GM19043 (cell line): ENCODE measurements at regions not wholly inside any gene's neighbourhood (a gene's known extent, or its start where the extent isn't known, plus 50 kb on each side); places are given as distances from the start of the nearest gene placed in this dataset.
"Not testable (repeated sequence)": the region's sequence is repeated elsewhere in the genome, so short reads cannot be mapped to it uniquely, and the experiment has no call there.

Source experiments
- ATAC-seq: cut with Tn5 transposase; IDR thresholded peaks from one replicate; pipeline ENCODE4 v1.9.1; 2021; ENCODE audit warnings: low read depth; ENCODE audit not compliant: unreplicated experiment

DNA sequence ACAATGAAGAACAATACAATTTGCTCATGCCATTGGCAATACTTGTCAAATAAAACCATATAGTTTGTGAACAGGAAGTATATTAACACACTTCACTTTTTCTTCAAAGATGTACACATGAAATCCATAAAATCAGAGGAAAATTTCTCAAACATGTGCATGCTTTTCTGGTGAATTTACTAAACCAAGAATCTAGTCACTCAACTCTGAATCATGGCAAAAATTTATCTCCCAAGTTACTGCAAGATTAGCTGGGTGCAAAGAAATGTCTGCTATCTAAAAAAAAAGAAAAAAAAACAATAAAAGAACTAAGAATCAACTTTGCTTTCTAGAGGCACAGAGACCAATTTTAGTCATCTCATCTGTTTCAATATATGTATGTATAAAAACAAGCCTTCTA is 419.2 kb downstream of the NR4A2 start:
- ATAC-seq = no peak

DNA sequence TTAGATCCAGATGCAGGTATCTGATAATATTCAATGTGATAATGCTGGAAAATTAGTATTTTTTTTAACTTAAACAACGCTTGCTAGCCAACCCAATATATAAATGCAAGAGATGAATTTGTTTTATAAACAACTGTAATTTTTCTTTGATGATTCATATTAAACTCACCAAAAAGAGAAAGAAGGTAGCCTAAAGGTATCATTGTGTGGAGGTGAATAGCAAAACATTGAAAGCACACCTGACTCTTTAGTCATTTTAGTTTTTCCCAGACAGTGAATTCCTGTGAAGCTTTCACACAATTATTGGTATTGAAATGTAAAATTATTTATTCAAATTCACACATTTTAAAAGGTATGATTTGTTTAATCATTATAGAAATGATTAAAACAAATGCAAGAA is 424.0 kb downstream of the NR4A2 start:
- no peak for ATAC-seq

DNA sequence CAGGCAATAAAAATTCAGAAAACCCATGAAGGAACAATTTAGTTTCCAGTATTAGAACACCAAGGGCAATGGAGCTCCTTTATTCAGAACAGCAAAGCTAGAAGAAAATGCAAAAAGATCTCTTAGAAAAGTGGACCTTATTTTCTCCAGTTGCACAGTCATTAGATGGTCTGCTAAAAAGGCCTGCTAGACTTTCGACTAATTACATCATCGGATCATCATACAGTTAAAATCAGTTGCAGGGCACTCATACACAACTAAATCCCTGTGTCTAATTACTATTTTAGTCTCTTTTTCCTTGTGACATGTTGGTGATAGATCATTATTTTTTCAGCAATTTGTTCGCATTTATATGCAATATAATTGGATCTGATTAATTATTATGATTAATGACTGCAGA is 425.3 kb downstream of the NR4A2 start:
- no peak for ATAC-seq

DNA sequence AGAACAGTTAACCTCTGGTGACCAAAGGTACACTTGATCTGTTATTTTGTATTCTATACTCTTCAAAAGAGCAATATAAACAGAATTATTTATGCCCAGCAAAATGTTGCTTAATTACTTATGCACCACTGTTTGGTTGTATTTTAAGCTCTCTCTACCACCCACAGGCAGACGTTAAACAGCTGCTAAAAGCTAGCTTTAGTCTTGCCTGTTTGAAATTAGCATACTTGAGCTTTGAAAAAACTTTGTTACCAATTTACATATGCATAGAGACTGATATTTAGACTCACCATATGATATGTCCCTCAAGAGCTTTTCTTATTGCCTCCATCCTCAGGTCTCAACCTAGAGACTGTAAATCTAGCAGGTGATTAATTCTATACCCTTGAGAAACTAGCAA is 426.9 kb downstream of the NR4A2 start:
- ATAC-seq = no peak

DNA sequence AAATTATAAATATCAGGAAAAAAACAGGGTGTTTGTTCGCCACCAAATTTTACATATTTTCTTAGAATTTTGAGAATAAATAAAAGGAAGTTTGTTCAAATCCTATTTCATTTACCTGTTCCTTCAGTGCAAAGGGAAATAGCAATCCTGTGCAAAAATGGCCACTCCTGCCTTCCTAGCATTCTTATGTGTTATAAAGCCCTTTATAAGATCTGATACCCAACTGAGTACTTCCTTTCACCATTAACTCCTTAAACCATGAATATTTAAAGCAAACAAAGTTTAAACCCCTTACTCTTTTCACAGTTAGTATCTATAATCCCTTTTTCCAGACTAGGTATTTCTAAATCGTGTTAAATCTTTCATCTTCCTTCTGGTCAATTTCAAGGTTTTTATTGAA is 427.8 kb downstream of the NR4A2 start:
- no peak for ATAC-seq

DNA sequence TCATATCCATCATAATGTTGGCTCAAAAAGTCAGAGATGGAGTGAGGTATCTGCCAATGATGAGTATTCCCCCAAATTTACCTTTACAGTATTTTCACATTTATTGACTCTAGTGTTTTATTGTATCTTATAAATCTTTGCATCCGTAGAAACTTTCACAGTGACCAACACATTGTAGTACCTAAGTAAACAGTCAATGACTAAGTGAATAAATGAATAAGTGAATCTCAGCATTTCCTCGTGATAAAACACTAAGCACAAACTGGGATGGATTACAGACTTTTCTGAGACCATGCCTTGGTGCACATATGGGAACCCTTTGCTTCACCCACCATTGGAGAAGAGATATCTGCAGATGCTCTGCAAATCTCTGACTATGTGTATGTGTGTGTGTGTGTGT is 429.9 kb downstream of the NR4A2 start:
- ATAC-seq = no peak

DNA sequence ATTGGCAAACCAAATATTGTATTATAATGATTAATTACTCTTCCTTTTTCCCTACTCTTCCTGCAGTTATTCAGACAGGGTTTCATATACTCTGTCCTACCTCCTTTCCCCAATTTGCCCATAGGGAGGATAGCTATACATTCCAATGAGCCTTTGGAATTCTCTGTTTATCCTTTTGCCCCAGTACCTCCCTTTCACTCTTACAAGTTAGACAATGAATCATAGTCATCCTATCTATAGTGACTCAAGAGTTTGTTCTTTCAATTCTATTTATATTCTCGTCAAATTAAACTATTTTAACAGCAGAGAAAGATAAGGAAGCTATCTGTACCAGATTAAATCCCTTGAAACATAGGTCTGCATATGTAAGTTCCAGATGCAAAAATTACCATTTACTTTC is 437.5 kb downstream of the NR4A2 start:
- no peak for ATAC-seq

DNA sequence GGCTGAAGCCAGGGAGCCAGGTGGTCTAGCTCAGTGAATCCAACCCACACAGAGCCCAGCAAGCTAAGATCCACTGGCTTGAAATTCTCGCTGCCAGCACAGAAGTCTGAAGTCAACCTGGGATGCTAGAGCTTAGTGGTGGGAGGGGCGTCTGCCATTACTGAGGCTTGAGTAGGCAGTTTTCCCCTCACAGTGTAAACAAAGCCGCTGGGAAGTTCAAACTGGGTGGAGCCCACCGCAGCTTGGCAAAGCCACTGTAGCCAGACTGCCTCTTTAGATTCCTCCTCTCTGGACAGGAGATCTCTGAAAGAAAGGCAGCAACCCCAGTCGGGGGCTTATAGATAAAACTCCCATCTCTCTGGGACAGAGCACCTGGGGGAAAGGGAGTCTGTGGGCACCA is 452.1 kb downstream of the NR4A2 start:
- not testable (repeated sequence) for ATAC-seq

DNA sequence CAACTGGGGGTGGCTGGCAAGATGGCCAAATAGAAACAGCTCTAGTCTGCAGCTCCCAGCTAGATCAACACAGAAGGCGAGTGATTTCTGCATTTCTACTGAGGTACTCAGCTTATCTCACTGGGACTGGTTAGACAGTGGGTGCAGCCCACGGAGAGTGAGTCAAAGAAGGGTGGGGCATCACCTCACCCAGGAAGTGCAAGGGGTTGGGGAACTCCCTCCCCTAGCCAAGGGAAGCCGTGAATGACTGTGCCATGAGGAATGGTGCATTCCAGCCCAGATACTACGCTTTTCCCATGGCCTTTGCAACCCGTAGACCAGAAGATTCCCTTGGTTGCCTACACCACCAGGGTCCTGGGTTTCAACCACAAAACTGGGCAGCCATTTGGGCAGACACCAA is 452.6 kb downstream of the NR4A2 start:
- ATAC-seq = not testable (repeated sequence)

DNA sequence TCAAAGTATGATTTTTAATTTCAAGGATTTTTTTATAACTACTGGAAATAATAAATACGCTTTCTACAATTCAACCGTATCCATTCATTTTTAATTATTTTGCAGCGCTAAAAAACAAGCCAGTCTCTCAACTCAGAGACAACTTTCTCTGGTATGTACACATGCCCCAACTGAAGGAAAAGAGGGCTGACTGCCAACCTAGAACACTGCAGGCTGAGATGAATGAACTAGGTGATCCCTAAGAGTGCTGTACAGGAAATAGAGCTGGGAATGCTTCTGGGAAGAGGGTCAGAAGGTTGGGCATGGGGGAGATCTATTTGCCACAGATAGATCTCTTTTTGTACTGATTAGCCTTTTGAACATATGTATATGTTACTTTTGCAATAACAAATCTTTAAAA is 460.1 kb downstream of the NR4A2 start:
- no peak for ATAC-seq

DNA sequence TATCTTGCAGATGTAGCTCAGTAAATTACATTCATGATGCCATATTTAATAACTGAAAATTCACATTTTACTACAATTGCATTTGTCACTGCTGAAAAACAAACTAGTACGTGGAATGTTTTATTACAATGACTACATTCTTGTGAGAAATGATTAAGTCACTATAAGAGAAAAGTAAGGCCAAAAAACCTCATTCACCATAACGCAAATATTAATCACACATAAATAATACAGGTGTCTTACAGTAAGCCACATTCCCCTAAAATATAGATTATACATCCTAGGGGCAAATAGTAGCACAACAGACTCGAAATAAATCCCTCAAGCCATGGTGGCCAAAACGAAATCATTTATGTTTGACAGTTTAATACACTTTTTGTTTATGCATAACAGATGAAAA is 460.6 kb downstream of the NR4A2 start:
- no peak for ATAC-seq

DNA sequence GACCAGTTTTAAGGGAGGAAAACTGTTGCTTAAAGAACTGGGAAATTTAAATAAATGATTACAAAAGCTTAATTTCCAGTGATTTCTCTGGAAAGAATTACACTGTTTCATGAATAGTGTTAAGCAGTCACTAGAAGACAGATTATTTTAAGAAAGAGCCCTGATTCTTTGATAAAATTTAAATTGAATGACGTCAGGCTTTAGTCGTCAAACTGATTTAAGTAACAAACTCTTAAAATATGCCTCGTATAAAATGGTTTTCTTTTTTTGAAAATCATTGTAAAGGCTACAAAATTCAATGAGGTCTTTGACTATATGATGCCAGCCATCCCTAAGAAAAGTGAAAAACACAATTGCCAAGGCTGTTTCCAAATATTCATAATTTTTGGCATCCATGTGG is 465.0 kb downstream of the NR4A2 start:
- no peak for ATAC-seq

DNA sequence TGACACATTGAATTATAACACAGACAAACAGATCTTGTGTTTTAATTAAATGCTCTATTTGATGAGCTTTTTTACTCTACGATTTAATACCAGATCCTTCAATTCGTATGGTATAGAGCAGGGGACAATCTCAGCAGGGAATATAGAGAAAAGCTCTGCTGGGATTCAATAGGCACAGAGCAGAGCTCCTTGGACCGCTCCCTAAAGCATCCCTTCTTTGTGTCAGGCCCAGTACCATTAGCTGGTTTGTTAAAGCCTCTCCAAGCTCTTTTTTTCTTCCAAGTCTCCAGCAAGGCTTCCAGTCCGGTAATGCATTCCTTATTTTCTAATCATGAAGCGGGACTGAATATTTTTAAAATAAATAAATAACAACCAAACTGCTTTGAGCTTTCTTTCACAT is 466.0 kb downstream of the NR4A2 start:
- no peak for ATAC-seq

DNA sequence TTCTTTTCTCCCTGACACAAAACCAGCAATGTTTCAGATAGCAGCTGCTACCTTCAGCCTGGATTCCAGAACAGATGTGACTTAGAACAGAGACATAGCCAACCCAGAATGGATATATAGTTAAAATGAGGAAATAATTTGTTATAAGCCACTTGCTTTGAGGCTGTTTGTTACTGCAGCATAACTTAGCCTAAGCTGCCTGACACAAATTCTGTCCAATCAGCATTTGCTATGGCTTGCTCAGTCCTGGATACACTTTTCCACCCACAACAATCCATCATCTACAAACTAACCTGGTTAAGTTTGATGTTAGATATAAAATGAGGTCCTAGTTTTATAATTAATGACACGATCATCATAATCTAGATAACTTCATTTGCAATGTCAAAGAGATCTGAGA is 480.4 kb downstream of the NR4A2 start:
- no peak for ATAC-seq

DNA sequence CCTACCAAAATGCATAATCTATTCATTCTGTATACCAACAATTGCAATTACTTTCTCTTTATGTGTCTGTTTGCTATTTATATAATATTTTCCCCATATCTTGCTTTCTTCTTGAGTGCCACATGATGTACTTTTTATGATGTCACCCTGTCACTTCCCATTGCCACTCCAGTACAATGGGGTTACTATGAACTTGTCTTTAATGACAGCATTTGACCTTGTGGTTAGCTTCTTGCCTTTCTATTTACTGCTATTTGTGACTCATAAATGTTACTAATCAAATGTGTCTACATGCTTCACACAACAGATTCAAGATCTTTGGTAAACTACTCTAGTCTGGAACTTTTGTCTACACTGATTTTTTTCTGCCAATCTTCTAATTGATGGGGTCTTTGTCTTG is 486.3 kb downstream of the NR4A2 start:
- no peak for ATAC-seq

DNA sequence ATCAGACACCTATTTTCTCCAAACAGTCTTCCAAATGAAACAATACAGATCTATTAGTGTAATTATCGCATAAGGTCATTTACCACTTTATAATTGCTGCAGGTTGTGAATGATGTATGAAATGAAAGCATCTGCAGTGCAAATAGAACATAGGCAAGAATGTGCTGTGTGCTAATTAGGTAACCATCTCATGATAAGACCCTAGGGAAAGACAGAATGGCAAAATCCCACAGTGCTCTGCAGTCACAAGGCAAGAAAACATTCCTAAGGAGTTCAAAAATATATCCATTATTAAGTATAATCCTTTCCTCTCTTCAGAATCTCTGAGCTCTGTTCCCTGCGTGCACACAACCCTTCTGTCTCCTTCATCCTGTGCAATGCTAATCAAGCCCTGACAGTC is 488.1 kb downstream of the NR4A2 start:
- no peak for ATAC-seq

DNA sequence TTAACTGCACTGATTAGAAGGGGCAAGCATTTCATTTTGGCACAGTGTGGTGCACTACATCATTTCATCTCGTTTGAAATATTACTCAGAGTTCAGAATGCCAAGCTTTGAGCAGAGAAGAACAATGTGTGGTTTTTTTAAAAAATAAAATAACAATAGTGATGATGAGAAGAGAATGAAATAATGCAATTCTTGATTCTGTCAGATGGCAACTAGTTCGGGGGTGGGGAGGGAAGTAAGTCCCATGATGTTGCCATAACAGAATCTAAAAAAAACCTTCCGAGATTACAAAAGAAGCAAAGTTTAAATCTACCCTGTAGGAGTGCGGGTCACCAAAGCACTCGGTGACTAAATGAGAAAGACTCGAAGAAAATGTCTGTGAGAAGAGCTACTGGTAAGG is 490.4 kb downstream of the NR4A2 start:
- ATAC-seq = no peak

DNA sequence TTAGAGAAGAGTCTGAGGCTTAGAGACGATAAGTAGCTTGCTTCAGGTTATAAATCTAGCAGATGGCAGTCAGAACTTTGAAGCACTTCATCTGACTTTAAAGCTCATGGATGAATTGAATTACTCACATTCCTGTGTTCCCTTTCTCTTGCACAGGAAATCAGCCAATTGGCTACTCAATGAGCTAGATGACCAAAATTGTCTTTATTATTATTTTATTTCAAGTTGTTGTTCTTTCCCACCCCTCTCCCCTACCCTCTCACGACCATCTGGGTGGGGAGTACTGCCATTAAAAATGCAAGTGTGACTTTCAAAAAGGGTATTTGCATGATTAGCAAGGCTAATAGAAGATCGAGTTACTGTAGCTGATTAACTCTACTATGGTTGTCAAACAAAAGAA is 491.1 kb downstream of the NR4A2 start:
- no peak for ATAC-seq

DNA sequence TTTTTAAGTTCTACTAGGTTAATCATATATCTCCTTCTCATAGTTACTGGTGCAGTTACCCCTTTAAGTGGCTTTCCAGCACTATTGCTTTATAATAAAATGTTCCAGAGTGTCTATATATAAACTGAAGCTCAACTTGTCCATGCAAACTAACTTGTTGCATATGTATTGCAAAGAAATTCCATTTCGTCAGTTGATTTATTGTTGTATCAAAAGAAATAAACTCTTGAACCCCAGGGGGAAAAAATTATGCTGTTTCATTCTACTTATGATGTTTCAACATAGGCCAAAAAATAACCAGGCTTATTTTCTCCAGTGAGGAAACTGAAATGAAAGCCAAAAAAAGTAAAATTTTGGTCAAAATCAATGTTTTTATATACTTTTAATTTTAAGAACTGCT is 491.9 kb downstream of the NR4A2 start:
- ATAC-seq = no peak

DNA sequence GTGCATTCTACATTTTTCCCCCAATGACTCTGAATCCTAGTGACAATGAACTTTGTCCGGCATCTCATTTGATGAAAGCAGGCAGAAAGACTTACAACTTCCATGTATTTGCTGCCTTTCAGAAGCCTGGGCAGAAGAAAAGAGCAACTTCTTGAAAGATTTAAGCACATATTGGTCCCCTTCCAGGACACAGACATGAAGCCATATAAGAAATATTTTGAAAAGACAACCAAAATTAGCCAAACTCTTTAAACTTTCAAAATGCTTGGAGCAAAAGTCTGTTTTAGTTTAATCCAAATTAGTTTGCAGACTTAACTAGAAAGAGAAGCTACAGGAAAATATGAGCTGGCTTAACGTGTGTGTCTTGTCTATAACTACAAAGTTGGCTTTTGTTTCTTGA is 492.5 kb downstream of the NR4A2 start:
- ATAC-seq = no peak

DNA sequence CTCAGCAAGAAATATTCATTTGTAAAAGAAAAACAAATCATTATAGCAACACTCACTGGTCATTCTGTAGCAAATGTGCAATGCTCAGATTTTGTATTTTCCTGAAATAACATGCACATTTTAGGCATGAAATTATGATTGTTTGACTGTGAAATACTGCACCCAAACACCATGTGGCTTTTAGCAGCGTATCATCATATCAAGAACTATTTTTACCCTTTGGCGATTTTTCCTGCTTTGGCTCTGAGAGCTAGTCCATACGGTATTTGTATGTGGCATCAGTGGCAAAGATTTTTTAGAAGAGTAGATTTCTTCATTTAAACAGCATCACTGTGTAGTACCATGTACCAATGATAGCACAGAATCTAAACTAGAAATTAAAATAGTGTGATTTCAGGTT is 493.1 kb downstream of the NR4A2 start:
- no peak for ATAC-seq

DNA sequence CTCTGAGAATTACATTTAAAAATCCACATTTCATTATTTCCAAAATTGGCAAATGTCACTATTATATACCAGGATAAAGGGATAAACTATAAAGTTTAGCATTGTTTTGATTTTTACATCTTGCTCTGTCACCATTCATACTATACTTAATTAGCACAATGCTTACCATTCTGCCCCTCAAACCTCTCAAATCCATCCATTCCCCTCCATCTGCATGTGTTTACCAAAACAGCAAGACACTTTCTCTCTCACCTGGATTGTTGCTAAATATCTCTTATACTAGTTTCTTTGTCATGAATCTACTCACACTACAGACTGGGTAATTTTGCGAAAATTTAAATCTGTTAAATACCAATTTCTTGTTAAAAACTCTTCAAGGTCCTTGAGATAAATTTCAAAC is 496.1 kb downstream of the NR4A2 start:
- ATAC-seq = no peak

DNA sequence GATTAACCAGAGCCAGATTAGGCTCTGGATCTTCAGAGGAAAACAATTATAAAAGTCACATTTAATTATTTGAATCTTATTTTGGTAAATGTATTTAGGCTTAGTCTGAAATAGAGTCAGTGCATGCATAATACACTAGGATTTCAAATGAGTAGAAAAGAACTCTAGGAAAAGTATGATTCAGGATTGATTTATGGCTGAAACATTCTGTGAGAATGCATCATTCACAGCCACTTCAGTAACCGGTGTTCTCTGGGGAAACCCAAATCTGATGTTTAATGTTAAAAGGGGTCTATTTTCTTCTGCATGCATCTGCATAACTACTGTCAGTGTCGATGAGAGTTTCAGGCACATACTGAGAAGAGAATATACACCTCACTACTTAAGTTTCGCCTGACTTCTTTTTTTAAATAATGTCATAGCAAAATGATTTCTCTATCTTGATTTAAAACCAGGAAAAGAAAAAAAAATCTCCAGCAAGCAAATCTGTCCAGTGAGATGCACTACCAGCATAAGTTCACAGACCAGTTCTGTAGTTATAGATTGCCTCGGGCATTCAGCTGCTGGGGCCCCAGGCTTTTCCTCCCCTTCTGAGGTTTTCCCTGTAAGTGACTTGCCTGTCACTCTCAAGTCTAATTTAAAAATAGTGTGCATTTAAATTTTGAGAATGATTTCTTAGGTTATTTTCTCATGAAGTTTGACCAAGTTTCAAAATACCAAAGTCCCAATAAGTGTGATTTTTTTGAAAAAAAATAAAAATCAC is 501.5 kb downstream of the NR4A2 start:
- ATAC-seq = no peak
